ENCODE measurements at regions not wholly inside any gene's neighbourhood (a gene's known extent, or its start where the extent isn't known, plus 50 kb on each side); places are given as distances from the start of the nearest gene placed in this dataset.

DNA sequence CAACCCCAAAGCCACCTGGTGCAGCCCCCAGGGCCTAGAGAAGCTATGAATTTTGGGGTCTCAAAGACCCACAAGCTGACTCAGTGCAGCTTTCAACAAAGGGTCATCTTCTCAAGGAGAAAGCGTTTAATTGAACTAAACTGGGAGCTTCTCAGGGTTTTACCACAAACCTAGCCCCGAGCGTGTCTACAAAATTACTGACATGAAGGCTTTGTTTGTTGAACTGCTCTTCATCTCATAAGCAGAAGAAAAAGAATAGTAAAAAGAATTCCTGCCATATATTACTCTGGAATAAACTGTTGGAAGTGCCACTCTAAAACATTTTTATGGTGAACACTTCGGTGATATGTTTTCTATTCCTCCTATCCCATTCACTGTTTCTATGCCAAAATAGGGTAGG, 50.8 kb upstream of the INCENP start:
- H3K4me3 ChIP-seq (ENCODE audit: low read depth, low read length) = no peak overlapping the region
- TF ChIP-seq, protein P1, sequence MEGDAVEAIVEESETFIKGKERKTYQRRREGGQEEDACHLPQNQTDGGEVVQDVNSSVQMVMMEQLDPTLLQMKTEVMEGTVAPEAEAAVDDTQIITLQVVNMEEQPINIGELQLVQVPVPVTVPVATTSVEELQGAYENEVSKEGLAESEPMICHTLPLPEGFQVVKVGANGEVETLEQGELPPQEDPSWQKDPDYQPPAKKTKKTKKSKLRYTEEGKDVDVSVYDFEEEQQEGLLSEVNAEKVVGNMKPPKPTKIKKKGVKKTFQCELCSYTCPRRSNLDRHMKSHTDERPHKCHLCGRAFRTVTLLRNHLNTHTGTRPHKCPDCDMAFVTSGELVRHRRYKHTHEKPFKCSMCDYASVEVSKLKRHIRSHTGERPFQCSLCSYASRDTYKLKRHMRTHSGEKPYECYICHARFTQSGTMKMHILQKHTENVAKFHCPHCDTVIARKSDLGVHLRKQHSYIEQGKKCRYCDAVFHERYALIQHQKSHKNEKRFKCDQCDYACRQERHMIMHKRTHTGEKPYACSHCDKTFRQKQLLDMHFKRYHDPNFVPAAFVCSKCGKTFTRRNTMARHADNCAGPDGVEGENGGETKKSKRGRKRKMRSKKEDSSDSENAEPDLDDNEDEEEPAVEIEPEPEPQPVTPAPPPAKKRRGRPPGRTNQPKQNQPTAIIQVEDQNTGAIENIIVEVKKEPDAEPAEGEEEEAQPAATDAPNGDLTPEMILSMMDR (IDR thresholded peaks at IDR 0.05; ENCODE audit: low read depth, low read length) = no peak

DNA sequence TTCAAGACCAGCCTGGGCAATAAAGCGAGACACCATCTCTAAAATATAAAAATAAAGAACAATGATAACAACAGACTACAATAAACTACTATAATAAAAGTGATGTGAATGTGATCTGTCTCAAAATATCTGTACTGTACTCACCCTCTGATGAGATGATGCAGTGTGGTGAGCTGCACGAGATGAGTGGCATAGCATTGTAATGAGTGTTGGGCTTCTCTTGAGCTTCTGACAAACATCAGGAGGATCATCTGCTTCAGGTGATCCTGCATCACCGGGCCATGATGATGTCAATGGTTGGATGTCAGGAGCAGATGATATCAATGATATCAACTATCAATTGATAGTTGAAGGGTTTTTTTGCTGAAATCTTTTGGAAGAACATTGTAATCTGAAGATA, 52.4 kb upstream of the INCENP start:
- no peak overlapping the region for H3K4me3 ChIP-seq (ENCODE audit: low read depth, low read length)
- TF ChIP-seq, protein P1 (IDR thresholded peaks at IDR 0.05; ENCODE audit: low read depth, low read length) = no peak

DNA sequence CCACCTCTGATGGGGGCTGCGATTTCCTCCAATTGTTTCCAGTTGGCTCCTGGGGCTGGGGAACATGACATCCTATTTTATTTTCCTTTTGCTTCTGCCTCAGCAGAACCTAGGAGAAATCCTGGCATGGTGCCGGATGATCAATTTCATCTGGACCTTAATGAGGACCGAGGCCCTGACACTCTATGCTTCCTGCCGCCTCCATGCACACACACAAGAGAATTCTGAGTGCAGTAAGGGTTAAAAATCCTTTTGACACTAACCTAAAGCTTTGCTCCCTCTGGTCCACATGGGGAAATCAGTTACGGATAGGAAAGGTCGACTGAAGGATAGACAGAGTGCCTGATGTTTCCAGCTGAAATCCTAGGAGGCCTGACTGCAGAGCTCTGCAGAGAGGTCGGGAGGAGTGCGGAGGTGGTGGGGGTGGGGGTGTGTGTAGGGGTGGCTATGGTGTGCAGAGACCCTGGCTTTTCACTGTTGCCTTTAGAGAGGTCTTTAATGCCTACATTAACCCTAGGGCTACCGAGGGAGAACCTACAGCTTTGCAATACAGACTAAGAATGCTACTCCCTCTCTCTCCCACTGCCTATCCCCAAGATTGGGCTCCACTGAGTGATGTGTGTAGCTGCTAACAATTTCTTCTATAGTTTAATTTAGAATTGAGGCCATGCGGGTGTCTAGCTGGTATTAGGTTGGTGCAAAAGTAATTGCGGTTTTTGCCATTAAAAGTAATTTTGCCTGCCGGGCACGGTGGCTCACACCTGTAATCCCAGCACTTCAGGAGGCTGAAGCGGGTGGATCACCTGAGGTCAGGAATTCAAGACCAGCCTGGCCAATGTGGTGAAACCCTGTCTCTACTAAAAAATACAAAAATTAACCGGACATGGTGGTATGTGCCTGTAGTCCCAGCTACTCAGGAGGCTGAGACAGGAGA, 53.6 kb upstream of the INCENP start:
- TF ChIP-seq, protein P1 (IDR thresholded peaks at IDR 0.05; ENCODE audit: low read depth, low read length) = no peak

DNA sequence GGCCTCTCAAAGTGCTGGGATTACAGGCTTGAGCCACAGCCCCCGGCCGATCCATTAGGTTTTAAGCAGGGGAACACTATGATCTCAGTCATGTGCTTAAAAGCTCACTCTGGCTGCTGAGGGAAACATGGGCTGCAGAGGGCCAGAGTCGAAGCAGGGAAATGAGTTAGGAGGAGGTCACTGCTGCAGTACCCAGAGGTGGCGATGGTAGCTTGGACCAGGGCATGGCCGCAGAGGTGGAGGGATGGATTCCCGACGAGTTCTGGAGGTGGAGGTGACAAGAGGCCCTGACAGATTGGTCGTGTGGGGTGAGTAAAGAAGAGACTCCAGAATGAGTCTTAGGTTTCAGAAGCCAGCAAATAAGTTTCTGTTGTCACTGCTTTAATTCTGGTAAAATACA, 54.4 kb upstream of the INCENP start:
- TF ChIP-seq, protein P1 (IDR thresholded peaks at IDR 0.05; ENCODE audit: low read depth, low read length) = no peak
- no peak overlapping the region for H3K4me3 ChIP-seq (ENCODE audit: low read depth, low read length)

More for the DNA sequence above, 53.6 kb upstream of the INCENP start:
- H3K4me3 ChIP-seq (ENCODE audit: low read depth, low read length) = no peak overlapping the region

DNA sequence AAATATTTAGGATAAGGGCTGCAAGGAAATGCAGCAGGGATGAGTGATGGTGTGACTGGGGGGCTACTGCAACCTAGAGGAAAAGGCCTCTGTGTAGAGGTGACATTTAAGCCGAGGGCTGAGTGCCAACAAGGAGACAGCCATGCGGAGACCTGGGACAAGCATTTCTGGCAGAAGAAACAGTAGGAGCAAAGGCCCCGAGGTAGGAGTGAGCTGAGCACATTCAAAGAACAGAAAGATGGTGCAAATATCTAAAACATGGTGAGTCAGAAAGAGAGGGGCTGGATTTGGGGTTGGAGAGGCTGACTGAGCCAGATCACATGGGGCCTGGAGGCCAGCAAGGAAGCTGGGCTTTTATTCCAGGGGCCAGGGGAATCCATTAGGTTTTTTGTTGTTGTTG, 55.1 kb upstream of the INCENP start:
- H3K4me3 ChIP-seq (ENCODE audit: low read depth, low read length) = no peak overlapping the region
- TF ChIP-seq, protein P1 (IDR thresholded peaks at IDR 0.05; ENCODE audit: low read depth, low read length) = no peak

DNA sequence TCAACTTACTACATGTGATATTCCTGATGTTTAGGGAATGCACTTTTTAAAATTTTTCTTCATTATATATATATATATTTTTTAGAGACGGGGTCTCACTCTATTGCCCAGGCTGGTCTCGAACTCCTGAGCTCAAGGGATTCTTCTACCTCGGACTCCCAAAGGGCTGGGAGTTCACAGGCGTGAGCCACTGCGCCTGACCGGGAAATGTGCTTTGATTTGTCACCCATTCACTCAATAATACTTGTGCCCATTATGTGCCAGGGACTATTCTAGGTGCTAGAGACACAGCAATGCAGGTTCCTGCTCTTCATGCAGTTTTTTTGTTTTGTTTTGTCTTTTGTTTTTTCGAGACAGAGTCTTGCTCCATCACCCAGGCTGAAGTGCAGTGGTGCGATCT, 56.1 kb upstream of the INCENP start:
- H3K4me3 ChIP-seq (ENCODE audit: low read depth, low read length) = no peak overlapping the region
- TF ChIP-seq, protein P1 (IDR thresholded peaks at IDR 0.05; ENCODE audit: low read depth, low read length) = no peak

DNA sequence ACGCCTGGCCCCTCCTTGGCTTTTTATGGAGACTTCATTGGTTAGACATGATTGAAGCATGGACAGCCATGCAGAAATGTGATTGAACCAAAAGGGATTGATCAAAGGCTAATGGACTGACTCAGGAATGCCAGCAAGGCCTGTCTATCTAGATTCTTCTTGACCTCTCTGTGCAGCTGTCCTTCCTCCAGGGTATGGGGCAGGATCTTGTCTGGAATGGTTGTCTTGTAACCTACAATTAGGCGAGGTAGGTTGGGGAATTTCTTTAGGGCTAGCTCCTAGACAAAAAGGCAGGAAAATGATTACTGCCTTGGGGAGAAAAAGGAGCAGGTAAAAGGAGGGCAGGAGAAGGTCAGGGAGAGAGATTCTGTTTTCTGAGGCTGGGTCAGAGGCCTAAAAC, 59.6 kb upstream of the INCENP start:
- no peak overlapping the region for H3K4me3 ChIP-seq (ENCODE audit: low read depth, low read length)
- TF ChIP-seq, protein P1 (IDR thresholded peaks at IDR 0.05; ENCODE audit: low read depth, low read length) = no peak

All from WI38 (cell line).